Gastroesophageal sphincter (tissue), 4 donors: ENCODE measurements at regions not wholly inside any gene's neighbourhood (a gene's known extent, or its start where the extent isn't known, plus 50 kb on each side); places are given as distances from the start of the nearest gene placed in this dataset.

Experiments used
- ATAC-seq: fragments of 150-250 bp; one replicate; pipeline ENCODE4 v1.9.1; 2016; ENCODE audit warnings: mild to moderate bottlenecking, moderate library complexity
- H3K27ac ChIP-seq, 4 donors: fragments of 200-600 bp; sonication (generic) in 3 of 4; 1 replicate in 3 of 4; 2 replicates in 1 of 4; pipeline ENCODE4 v1.5.1; 2016 to 2019
- H3K27me3 ChIP-seq: fragments of 200-600 bp; sonication (generic); one replicate; pipeline ENCODE4 v1.5.1; 2019
- H3K36me3 ChIP-seq, 2 donors: fragments of 200-600 bp; sonication (generic); one replicate each; pipeline ENCODE4 v1.5.1; 2019; ENCODE audit warnings: control low read depth in 1 of 2
- H3K4me1 ChIP-seq, 3 donors: fragments of 200-600 bp; sonication (generic); 1 replicate in 2 of 3; 2 replicates in 1 of 3; pipeline ENCODE4 v1.5.1; 2016 to 2019; ENCODE audit warnings: control low read depth in 2 of 3
- H3K4me3 ChIP-seq, 2 donors: fragments of 200-600 bp; sonication (generic); one replicate each; pipeline ENCODE4 v1.5.1; 2019; ENCODE audit warnings: mild to moderate bottlenecking in 1 of 2, moderate library complexity in 1 of 2
- H3K9me3 ChIP-seq, 3 donors: fragments of 200-600 bp; sonication (generic); one replicate each; pipeline ENCODE4 v1.5.1; 2017 to 2019; ENCODE audit warnings: control low read depth in 2 of 3
- EP300 ChIP-seq: sonication (generic); formaldehyde crosslinking; IDR thresholded peaks from one replicate; pipeline ENCODE4 v1.6.1; 2017; ENCODE audit warnings: antibody characterized with exemption, mild to moderate bottlenecking
- POLR2A ChIP-seq, 2 donors: fragments of 450-650 bp; IDR thresholded peaks; one replicate each; pipeline ENCODE4 v1.6.1; 2017; ENCODE audit warnings: antibody characterized with exemption in 2 of 2, mild to moderate bottlenecking in 2 of 2, moderate library complexity in 1 of 2
- POLR2AphosphoS5 ChIP-seq: sonication (generic); formaldehyde crosslinking; IDR thresholded peaks from one replicate; pipeline ENCODE4 v1.6.1; 2017; ENCODE audit warnings: antibody characterized with exemption
- WGBS, 2 donors: methylation state at CpG; one replicate each; pipeline ENCODE4 v1.1.5; 2018; ENCODE audit warnings: low coverage in 1 of 2; 5-methylcytosine and 5-hydroxymethylcytosine counted together
- TF ChIP-seq, protein P1 (sequence below), 4 experiments: fragments of 200-600 bp in 2 of 4; fragments of 450-650 bp in 2 of 4; sonication (generic) in 1 of 4; IDR thresholded peaks; one replicate each; pipeline ENCODE4 v1.5.1; 2017 to 2019; ENCODE audit warnings: antibody characterized with exemption in 4 of 4, mild to moderate bottlenecking in 2 of 4, moderate library complexity in 2 of 4

DNA sequence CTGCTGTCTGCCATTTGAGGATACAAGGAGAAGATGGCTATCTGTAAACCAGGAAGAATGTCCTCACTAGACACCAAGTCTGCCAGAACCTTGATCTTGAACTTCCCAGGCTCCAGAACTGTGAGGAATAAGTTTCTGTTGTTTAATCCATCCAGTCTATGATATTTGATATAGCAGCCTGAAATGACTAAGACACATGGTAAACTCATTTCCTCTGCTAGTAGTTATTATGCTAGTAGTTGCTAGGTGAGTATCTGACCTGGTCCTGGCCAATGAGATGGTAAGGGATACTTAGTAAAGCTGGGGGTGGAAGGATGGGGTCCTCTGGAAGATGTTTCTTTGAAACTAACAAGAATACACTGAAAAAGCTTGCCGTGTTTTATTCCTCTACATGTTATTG lies 280.7 kb upstream of the ARHGEF26 start:
- ATAC-seq = no peak
- TF ChIP-seq, protein P1, sequence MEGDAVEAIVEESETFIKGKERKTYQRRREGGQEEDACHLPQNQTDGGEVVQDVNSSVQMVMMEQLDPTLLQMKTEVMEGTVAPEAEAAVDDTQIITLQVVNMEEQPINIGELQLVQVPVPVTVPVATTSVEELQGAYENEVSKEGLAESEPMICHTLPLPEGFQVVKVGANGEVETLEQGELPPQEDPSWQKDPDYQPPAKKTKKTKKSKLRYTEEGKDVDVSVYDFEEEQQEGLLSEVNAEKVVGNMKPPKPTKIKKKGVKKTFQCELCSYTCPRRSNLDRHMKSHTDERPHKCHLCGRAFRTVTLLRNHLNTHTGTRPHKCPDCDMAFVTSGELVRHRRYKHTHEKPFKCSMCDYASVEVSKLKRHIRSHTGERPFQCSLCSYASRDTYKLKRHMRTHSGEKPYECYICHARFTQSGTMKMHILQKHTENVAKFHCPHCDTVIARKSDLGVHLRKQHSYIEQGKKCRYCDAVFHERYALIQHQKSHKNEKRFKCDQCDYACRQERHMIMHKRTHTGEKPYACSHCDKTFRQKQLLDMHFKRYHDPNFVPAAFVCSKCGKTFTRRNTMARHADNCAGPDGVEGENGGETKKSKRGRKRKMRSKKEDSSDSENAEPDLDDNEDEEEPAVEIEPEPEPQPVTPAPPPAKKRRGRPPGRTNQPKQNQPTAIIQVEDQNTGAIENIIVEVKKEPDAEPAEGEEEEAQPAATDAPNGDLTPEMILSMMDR (IDR thresholded peaks at IDR 0.05) = no peak
- TF ChIP-seq POLR2A (IDR thresholded peaks at IDR 0.05) (no peak), POLR2AphosphoS5 (no peak), EP300 (no peak)
- WGBS, 2 donors = 100% methylated on average over 1 of the region's 1 CpG
- Histone ChIP-seq H3K4me1 (no peaks in the 10 kb centered on the region), H3K36me3 (no peaks in the 10 kb centered on the region), H3K27me3 (no peaks in the 10 kb centered on the region), H3K27ac (no peak overlapping the region), H3K4me3 (no peak overlapping the region), H3K9me3 (no peaks in the 10 kb centered on the region)

DNA sequence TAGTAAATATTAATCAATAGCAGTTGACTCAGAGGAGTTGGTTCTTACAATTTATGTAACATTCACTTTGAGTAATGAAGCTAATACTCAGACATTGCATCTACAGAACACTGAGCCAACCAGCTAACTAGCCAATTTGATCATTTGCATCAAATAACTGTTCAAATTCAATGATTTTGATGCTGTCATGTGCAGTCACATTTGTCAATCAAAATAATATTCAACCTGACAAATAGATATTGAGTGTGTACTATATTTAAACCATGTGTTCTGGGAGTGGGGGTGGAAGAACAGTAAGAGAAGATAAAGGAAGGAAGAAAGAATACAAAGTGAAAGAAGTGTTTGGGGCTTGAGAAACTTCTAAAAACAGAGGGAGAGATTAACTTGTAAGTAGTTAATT lies 277.2 kb upstream of the ARHGEF26 start:
- Histone ChIP-seq H3K27me3 (no peaks in the 10 kb centered on the region), H3K36me3 (no peaks in the 10 kb centered on the region), H3K4me1 (no peaks in the 10 kb centered on the region), H3K27ac (no peak overlapping the region), H3K4me3 (no peak overlapping the region), H3K9me3 (no peaks in the 10 kb centered on the region)
- TF ChIP-seq POLR2A (IDR thresholded peaks at IDR 0.05) (no peak), POLR2AphosphoS5 (no peak), EP300 (no peak)
- TF ChIP-seq, protein P1 (IDR thresholded peaks at IDR 0.05) = no peak
- ATAC-seq = no peak

- ATAC-seq = no peak
- no peak overlapping the region for H3K27ac ChIP-seq
- H3K27me3 ChIP-seq = no peaks in the 10 kb centered on the region
- TF ChIP-seq POLR2AphosphoS5 (no peak), EP300 (no peak), POLR2A (IDR thresholded peaks at IDR 0.05) (no peak)
- TF ChIP-seq, protein P1 (IDR thresholded peaks at IDR 0.05) = no peak
- H3K36me3 ChIP-seq = no peaks in the 10 kb centered on the region
- no peak overlapping the region for H3K4me3 ChIP-seq
- H3K4me1 ChIP-seq = no peaks in the 10 kb centered on the region
- WGBS, 2 donors = 65 to 78% methylated on average over 4 of the region's 4 CpGs
- no peaks in the 10 kb centered on the region for H3K9me3 ChIP-seq
Measured at GRCh38 chr3:153845311-153845710, 275.9 kb upstream of the ARHGEF26 start.

- no peaks in the 10 kb centered on the region for H3K9me3 ChIP-seq
- no peak for ATAC-seq
- no peak overlapping the region for H3K4me3 ChIP-seq
- 59 to 67% methylated on average over 1 to 3 of the region's 3 CpGs for WGBS, 2 donors
- TF ChIP-seq POLR2AphosphoS5 (no peak), POLR2A (IDR thresholded peaks at IDR 0.05) (no peak), EP300 (no peak)
- TF ChIP-seq, protein P1 (IDR thresholded peaks at IDR 0.05) = no peak
- H3K4me1 ChIP-seq = no peaks in the 10 kb centered on the region
- no peak overlapping the region for H3K27ac ChIP-seq
- no peaks in the 10 kb centered on the region for H3K27me3 ChIP-seq
- H3K36me3 ChIP-seq = no peaks in the 10 kb centered on the region
Measured at GRCh38 chr3:153848702-153849101, 272.5 kb upstream of the ARHGEF26 start.

- ATAC-seq = no peak
- Histone ChIP-seq H3K27me3 (no peaks in the 10 kb centered on the region), H3K4me1 (no peaks in the 10 kb centered on the region), H3K9me3 (no peaks in the 10 kb centered on the region), H3K36me3 (no peaks in the 10 kb centered on the region), H3K4me3 (no peak overlapping the region), H3K27ac (no peak overlapping the region)
- no peak for TF ChIP-seq EP300
- TF ChIP-seq POLR2AphosphoS5 = no peak
- TF ChIP-seq, protein P1 (IDR thresholded peaks at IDR 0.05) = no peak
- no peak for TF ChIP-seq POLR2A (IDR thresholded peaks at IDR 0.05)
- 74 to 78% methylated on average over 2 of the region's 2 CpGs for WGBS, 2 donors
Measured at GRCh38 chr3:153852355-153852754, 268.8 kb upstream of the ARHGEF26 start.
